Neutrophil (primary cell): ENCODE measurements at regions not wholly inside any gene's neighbourhood (a gene's known extent, or its start where the extent isn't known, plus 50 kb on each side); places are given as distances from the start of the nearest gene placed in this dataset.

Experiments
- H3K27ac ChIP-seq: fragments of 200-600 bp; sonication (generic); 2 replicates; pipeline ENCODE4 v1.5.1; 2016; ENCODE audit warnings: mild to moderate bottlenecking, moderate library complexity
- H3K27me3 ChIP-seq: fragments of 200-600 bp; sonication (generic); 2 replicates; pipeline ENCODE4 v1.6.0; 2016; ENCODE audit warnings: mild to moderate bottlenecking
- H3K36me3 ChIP-seq: fragments of 200-600 bp; sonication (generic); 2 replicates; pipeline ENCODE4 v1.5.1; 2017
- H3K4me1 ChIP-seq, 2 experiments: fragments of 200-600 bp in 1 of 2; sonication (generic) in 1 of 2; 1 replicate in 1 of 2; 2 replicates in 1 of 2; pipeline versions ENCODE4 v1.5.1 to v1.6.1; 2013 to 2016; ENCODE audit warnings: low read depth in 1 of 2, low read length in 1 of 2, mild to moderate bottlenecking in 1 of 2, moderate library complexity in 1 of 2; ENCODE audit not compliant: control insufficient read depth in 1 of 2, insufficient read depth in 1 of 2
- H3K4me3 ChIP-seq, 2 experiments: fragments of 200-600 bp in 1 of 2; sonication (generic) in 1 of 2; 1 replicate in 1 of 2; 2 replicates in 1 of 2; pipeline ENCODE4 v1.5.1; 2013 to 2016; ENCODE audit warnings: low read depth in 1 of 2, low read length in 1 of 2, mild to moderate bottlenecking in 1 of 2, moderate library complexity in 1 of 2
- H3K9me3 ChIP-seq: fragments of 200-600 bp; sonication (generic); 2 replicates; pipeline ENCODE4 v1.5.1; 2016
- TF ChIP-seq, protein P1 (sequence below): fragments of 200-600 bp; sonication (generic); IDR thresholded peaks from 2 replicates; pipeline ENCODE4 v1.5.1; 2016; ENCODE audit warnings: antibody characterized with exemption

DNA sequence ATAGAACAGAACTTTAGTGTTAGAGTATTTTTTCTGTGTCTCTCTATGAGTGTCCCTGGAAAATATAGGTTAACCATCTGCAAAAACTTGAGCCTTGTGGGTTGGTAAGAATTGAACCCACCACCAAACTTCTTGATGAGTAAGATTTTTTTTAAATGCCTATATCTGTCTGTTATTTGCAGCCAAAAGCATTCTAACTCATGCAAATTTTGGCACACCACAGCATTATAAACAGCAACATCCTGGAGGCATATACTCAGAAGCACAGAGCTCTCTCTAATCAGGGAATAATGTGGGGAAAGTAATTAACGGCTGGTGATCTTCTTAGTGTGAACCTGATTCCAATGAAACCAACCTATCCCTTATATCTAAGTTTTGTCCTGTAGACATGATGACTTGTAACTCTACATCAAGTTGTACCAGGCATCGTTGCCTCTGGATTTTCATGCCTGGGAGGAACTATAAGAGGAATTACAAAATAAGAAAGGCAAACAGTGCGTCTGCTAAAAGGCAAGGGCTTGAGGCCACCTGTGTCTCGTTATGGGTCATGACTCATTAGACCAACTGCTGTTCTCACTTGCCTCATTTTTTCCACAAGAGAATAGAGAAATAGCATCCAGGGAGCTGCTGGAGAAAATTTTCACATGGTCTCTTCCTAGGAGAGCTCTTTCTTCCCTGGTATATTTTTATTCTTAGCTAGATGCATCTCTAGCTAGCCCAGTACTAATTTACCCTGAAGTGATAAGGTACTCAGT, 202.4 kb downstream of the CHIC2 start:
- no peak overlapping the region for H3K27ac ChIP-seq
- no peaks in the 10 kb centered on the region for H3K4me1 ChIP-seq
- TF ChIP-seq, protein P1, sequence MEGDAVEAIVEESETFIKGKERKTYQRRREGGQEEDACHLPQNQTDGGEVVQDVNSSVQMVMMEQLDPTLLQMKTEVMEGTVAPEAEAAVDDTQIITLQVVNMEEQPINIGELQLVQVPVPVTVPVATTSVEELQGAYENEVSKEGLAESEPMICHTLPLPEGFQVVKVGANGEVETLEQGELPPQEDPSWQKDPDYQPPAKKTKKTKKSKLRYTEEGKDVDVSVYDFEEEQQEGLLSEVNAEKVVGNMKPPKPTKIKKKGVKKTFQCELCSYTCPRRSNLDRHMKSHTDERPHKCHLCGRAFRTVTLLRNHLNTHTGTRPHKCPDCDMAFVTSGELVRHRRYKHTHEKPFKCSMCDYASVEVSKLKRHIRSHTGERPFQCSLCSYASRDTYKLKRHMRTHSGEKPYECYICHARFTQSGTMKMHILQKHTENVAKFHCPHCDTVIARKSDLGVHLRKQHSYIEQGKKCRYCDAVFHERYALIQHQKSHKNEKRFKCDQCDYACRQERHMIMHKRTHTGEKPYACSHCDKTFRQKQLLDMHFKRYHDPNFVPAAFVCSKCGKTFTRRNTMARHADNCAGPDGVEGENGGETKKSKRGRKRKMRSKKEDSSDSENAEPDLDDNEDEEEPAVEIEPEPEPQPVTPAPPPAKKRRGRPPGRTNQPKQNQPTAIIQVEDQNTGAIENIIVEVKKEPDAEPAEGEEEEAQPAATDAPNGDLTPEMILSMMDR, result no peak
- no peak overlapping the region for H3K4me3 ChIP-seq
- H3K9me3 ChIP-seq, result no peaks in the 10 kb centered on the region
- H3K36me3 ChIP-seq, result no peaks in the 10 kb centered on the region
- H3K27me3 ChIP-seq, result no peaks in the 10 kb centered on the region

DNA sequence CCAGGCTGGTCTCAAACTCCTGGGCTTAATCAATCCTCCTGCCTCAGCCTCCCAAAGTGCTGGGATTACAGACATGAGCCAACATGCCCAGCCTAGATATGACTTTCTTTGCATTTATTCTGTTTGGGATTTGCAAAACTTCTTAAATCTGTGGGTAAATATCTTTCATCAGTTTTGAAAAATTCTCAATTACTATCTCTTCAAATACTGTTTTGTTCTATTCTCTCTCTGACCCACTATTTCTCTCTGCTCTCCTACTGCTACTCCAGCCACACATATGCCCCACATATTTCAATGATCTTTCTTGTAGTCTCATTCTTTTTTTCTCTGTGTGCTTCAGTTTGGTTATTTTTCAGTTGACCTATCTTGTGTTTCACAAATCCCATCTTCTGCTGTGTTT, 205.1 kb downstream of the CHIC2 start:
- H3K4me1 ChIP-seq, result no peaks in the 10 kb centered on the region

DNA sequence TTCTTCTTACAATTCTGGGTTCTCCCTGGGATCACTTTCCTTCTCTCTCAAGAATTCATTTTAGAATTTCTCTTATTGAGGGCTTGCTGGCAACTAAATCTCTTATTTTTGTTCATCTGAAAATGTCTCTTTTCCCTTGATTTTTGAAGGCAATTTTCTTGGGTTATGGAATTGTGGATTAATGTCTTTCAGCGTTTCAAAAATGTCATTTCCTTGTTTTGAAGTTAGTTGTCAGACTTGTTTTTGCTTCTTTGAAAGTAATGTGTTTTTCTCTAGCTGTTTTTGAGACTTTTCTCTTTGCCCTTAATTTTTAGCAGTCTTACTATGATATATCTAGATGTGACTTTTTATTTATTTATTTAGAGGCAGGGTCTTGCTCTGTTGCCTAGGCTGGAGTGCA, 205.7 kb downstream of the CHIC2 start:
- TF ChIP-seq, protein P1, result no peak
- Histone ChIP-seq H3K4me1 (no peaks in the 10 kb centered on the region), H3K27ac (no peak overlapping the region), H3K9me3 (no peaks in the 10 kb centered on the region), H3K27me3 (no peaks in the 10 kb centered on the region), H3K36me3 (no peaks in the 10 kb centered on the region), H3K4me3 (no peak overlapping the region)

More for the DNA sequence above, 205.1 kb downstream of the CHIC2 start:
- Histone ChIP-seq H3K36me3 (no peaks in the 10 kb centered on the region), H3K27ac (no peak overlapping the region), H3K27me3 (no peaks in the 10 kb centered on the region), H3K9me3 (no peaks in the 10 kb centered on the region), H3K4me3 (no peak overlapping the region)
- TF ChIP-seq, protein P1, result no peak

DNA sequence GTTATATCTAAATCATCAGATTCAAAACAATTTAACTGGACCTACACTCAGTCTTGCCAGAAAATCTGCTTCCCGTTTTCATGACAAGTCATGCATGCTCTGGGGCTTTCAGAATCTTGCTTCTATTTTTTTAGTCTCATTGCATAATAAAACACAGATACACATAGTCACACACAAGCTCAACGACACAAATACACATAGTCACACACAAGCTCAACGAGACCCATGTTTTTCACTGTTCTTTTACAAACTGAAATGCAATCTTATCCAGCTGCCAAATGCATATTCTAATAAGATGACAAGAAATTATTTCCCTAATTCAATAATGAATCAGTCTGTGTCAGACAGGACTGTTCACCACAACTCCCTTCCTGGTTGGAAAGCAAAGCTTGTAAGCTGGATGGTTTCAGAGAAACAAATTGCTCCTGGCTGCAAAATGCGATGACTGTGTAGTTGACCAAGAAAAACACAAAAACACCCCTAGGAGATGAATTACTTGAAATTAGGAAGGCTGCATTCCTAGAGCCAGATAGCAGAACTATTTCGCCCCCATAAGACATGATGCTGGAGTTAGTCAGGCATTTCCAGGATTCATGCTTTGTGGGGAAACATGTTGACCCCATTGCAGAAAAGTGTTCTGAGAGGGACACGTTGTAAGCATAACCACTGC, 208.7 kb downstream of the CHIC2 start:
- TF ChIP-seq, protein P1, result no peak
- H3K4me1 ChIP-seq, result no peaks in the 10 kb centered on the region
- H3K27ac ChIP-seq, result no peak overlapping the region
- H3K27me3 ChIP-seq, result no peaks in the 10 kb centered on the region
- H3K36me3 ChIP-seq, result no peaks in the 10 kb centered on the region
- H3K9me3 ChIP-seq, result no peaks in the 10 kb centered on the region
- no peak overlapping the region for H3K4me3 ChIP-seq

DNA sequence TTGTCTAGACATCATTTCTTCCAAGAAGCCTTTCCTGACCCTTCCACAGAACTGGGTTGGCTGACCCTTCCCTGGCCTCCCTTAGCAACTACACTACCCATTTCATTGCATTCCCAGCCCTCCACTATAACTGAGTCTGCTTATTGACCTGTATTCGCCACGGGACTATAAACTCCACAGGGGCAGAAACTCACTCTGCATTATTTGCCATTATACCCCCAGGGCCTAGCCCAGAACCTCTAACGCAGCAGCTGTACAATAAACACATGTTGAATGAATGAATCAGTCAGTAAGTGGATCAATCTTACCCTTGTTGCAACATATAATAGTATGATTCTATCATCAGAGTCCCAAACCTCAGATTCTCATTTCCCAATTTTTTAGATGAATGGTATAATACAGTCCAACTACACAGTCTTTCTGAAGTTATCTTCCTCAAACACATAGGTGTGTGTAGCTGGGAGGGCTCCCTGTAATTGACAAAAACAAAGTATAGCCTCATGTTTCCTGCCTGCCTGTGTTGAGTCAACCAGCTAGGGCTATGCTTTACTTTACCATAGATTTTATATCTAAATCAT, 209.3 kb downstream of the CHIC2 start:
- Histone ChIP-seq H3K4me1 (no peaks in the 10 kb centered on the region), H3K36me3 (no peaks in the 10 kb centered on the region), H3K9me3 (no peaks in the 10 kb centered on the region), H3K27ac (no peak overlapping the region), H3K4me3 (no peak overlapping the region), H3K27me3 (no peaks in the 10 kb centered on the region)
- TF ChIP-seq, protein P1, result no peak
